Activated CD8-positive, alpha-beta memory T cell treated with anti-CD3 and anti-CD28 coated beads, Interleukin-2, amount 50 U/mL, for 4 hours (primary cell): ENCODE measurements at regions not wholly inside any gene's neighbourhood (a gene's known extent, or its start where the extent isn't known, plus 50 kb on each side); places are given as distances from the start of the nearest gene placed in this dataset.
"Not testable (repeated sequence)": the region's sequence is repeated elsewhere in the genome, so short reads cannot be mapped to it uniquely, and the experiment has no call there.

Source experiments
- DNase-seq: peaks from one replicate; pipeline ENCODE4 v3.0.0-alpha.2; 2020

- DNase-seq, result not testable (repeated sequence)
Measured at GRCh38 chr2:89170506-89171173, 479.2 kb downstream of the RPIA start.

- DNase-seq, result not testable (repeated sequence)
Measured at GRCh38 chr2:89171174-89171519, 479.7 kb downstream of the RPIA start.

- not testable (repeated sequence) for DNase-seq
Measured at GRCh38 chr2:89177004-89177403, 485.5 kb downstream of the RPIA start.

GRCh38 chr2:89182221-89182620, 490.7 kb downstream of the RPIA start:
- DNase-seq, result not testable (repeated sequence)

GRCh38 chr2:89184746-89185145, 493.3 kb downstream of the RPIA start:
- DNase-seq, result not testable (repeated sequence)

- DNase-seq, result not testable (repeated sequence)
Measured at GRCh38 chr2:89195636-89196251, 504.3 kb downstream of the RPIA start.

GRCh38 chr2:89196719-89197118, 505.2 kb downstream of the RPIA start:
- not testable (repeated sequence) for DNase-seq

- not testable (repeated sequence) for DNase-seq
Measured at GRCh38 chr2:89198026-89198425, 506.6 kb downstream of the RPIA start.

GRCh38 chr2:89199453-89200246, 508.2 kb downstream of the RPIA start:
- DNase-seq, result not testable (repeated sequence)

GRCh38 chr2:89200247-89200527, 508.7 kb downstream of the RPIA start:
- not testable (repeated sequence) for DNase-seq

- not testable (repeated sequence) for DNase-seq
Measured at GRCh38 chr2:89202518-89202917, 511.0 kb downstream of the RPIA start.

GRCh38 chr2:89205153-89205552, 513.7 kb downstream of the RPIA start:
- peak; percentile 18 for DNase-seq

- not testable (repeated sequence) for DNase-seq
Measured at GRCh38 chr2:89208144-89208932, 516.9 kb downstream of the RPIA start.

GRCh38 chr2:89213151-89213550, 521.7 kb downstream of the RPIA start:
- DNase-seq, result not testable (repeated sequence)

- DNase-seq, result not testable (repeated sequence)
Measured at GRCh38 chr2:89213811-89214210, 522.3 kb downstream of the RPIA start.

- not testable (repeated sequence) for DNase-seq
Measured at GRCh38 chr2:89221474-89221873, 530.0 kb downstream of the RPIA start.

GRCh38 chr2:89222063-89222732, 530.7 kb downstream of the RPIA start:
- DNase-seq, result not testable (repeated sequence)

- not testable (repeated sequence) for DNase-seq
Measured at GRCh38 chr2:89224803-89225202, 533.3 kb downstream of the RPIA start.

GRCh38 chr2:89229979-89230378, 538.5 kb downstream of the RPIA start:
- not testable (repeated sequence) for DNase-seq

- not testable (repeated sequence) for DNase-seq
Measured at GRCh38 chr2:89231241-89231640, 539.8 kb downstream of the RPIA start.

GRCh38 chr2:89233931-89234330, 542.5 kb downstream of the RPIA start:
- DNase-seq, result not testable (repeated sequence)

GRCh38 chr2:89234818-89235466, 543.5 kb downstream of the RPIA start:
- DNase-seq, result not testable (repeated sequence)
